ENCODE measurements at regions not wholly inside any gene's neighbourhood (a gene's known extent, or its start where the extent isn't known, plus 50 kb on each side); places are given as distances from the start of the nearest gene placed in this dataset.

- no peak for TF ChIP-seq CTCF (conservative IDR thresholded peaks at IDR 0.05)
- Mint-ChIP-seq H3K27ac (no peak overlapping the region), H3K4me3 (no peak overlapping the region), H3K9me3 (no peaks in the 10 kb centered on the region), H3K27me3 (ENCODE audit: insufficient read depth) (peaks cover 78% of the 10 kb centered on the region), H3K4me1 (peaks cover 17% of the 10 kb centered on the region), H3K36me3 (ENCODE audit: low read depth) (no peaks in the 10 kb centered on the region)
- Histone ChIP-seq H3K9me3 (ENCODE audit: control insufficient read depth, low read length) (peaks cover 21% of the 10 kb centered on the region), H3K27me3 (ENCODE audit: control insufficient read depth, insufficient read depth, low read length, poor library complexity, severe bottlenecking) (no peaks in the 10 kb centered on the region), H3K4me1 (ENCODE audit: control insufficient read depth, insufficient read depth, low read length) (no peaks in the 10 kb centered on the region), H3K27ac (ENCODE audit: low read depth, low read length) (no peak overlapping the region), H3K36me3 (ENCODE audit: control insufficient read depth, insufficient read depth, low read length) (peaks cover 5% of the 10 kb centered on the region), H3K9ac (ENCODE audit: extremely low read depth, low read length, poor library complexity, severe bottlenecking) (no peak overlapping the region), H3K4me3 (ENCODE audit: low read length) (no peak overlapping the region)
- no peak for DNase-seq
- 88 to 92% methylated on average over 1 to 3 of the region's 3 CpGs for WGBS, 2 experiments (ENCODE audit: insufficient coverage in 1 of 2, insufficient read length in 1 of 2)
Observed at GRCh38 chr7:85771516-85771915, 584.7 kb upstream of the SEMA3D start.

GRCh38 chr7:85770332-85770731 is 583.5 kb upstream of the SEMA3D start:
- TF ChIP-seq CTCF (conservative IDR thresholded peaks at IDR 0.05), result no peak
- Histone ChIP-seq H3K27ac (ENCODE audit: low read depth, low read length) (no peak overlapping the region), H3K9me3 (ENCODE audit: control insufficient read depth, low read length) (peaks cover 21% of the 10 kb centered on the region), H3K27me3 (ENCODE audit: control insufficient read depth, insufficient read depth, low read length, poor library complexity, severe bottlenecking) (no peaks in the 10 kb centered on the region), H3K9ac (ENCODE audit: extremely low read depth, low read length, poor library complexity, severe bottlenecking) (no peak overlapping the region), H3K4me1 (ENCODE audit: control insufficient read depth, insufficient read depth, low read length) (no peaks in the 10 kb centered on the region), H3K36me3 (ENCODE audit: control insufficient read depth, insufficient read depth, low read length) (peaks cover 5% of the 10 kb centered on the region), H3K4me3 (ENCODE audit: low read length) (no peak overlapping the region)
- Mint-ChIP-seq H3K4me3 (no peak overlapping the region), H3K36me3 (ENCODE audit: low read depth) (no peaks in the 10 kb centered on the region), H3K9me3 (no peaks in the 10 kb centered on the region), H3K27me3 (ENCODE audit: insufficient read depth) (peaks cover 73% of the 10 kb centered on the region), H3K27ac (no peak overlapping the region), H3K4me1 (peaks cover 22% of the 10 kb centered on the region)
- DNase-seq, result no peak
- WGBS, 2 experiments (ENCODE audit: insufficient coverage in 1 of 2, insufficient read length in 1 of 2), result 95% methylated on average over 3 of the region's 3 CpGs; no CpG with 5 or more reads in 1 of the 2 experiments

- H3K9ac ChIP-seq (ENCODE audit: extremely low read depth, low read length, poor library complexity, severe bottlenecking), result no peak overlapping the region
- H3K4me1 ChIP-seq (ENCODE audit: control insufficient read depth, insufficient read depth, low read length), result peaks cover 13% of the 10 kb centered on the region
- 22 to 28% methylated on average over 2 to 11 of the region's 11 CpGs for WGBS, 2 experiments (ENCODE audit: insufficient coverage in 1 of 2, insufficient read length in 1 of 2)
- no peak overlapping the region for H3K27ac ChIP-seq (ENCODE audit: low read depth, low read length)
- Mint-ChIP-seq H3K4me1 (peaks cover 31% of the 10 kb centered on the region), H3K4me3 (peak overlapping the region; percentile 57), H3K27me3 (ENCODE audit: insufficient read depth) (peaks cover 80% of the 10 kb centered on the region), H3K36me3 (ENCODE audit: low read depth) (no peaks in the 10 kb centered on the region), H3K27ac (peak overlapping the region; percentile 95), H3K9me3 (no peaks in the 10 kb centered on the region)
- no peak for TF ChIP-seq CTCF (conservative IDR thresholded peaks at IDR 0.05)
- H3K4me3 ChIP-seq (ENCODE audit: low read length), result peak overlapping the region; percentile 19
- no peaks in the 10 kb centered on the region for H3K27me3 ChIP-seq (ENCODE audit: control insufficient read depth, insufficient read depth, low read length, poor library complexity, severe bottlenecking)
- peaks cover 5% of the 10 kb centered on the region for H3K36me3 ChIP-seq (ENCODE audit: control insufficient read depth, insufficient read depth, low read length)
- peak; percentile 85 for DNase-seq
- H3K9me3 ChIP-seq (ENCODE audit: control insufficient read depth, low read length), result peaks cover 21% of the 10 kb centered on the region
Observed at GRCh38 chr7:85765698-85766298, 578.9 kb upstream of the SEMA3D start.
